ENCODE measurements at regions not wholly inside any gene's neighbourhood (a gene's known extent, or its start where the extent isn't known, plus 50 kb on each side); places are given as distances from the start of the nearest gene placed in this dataset.

DNA sequence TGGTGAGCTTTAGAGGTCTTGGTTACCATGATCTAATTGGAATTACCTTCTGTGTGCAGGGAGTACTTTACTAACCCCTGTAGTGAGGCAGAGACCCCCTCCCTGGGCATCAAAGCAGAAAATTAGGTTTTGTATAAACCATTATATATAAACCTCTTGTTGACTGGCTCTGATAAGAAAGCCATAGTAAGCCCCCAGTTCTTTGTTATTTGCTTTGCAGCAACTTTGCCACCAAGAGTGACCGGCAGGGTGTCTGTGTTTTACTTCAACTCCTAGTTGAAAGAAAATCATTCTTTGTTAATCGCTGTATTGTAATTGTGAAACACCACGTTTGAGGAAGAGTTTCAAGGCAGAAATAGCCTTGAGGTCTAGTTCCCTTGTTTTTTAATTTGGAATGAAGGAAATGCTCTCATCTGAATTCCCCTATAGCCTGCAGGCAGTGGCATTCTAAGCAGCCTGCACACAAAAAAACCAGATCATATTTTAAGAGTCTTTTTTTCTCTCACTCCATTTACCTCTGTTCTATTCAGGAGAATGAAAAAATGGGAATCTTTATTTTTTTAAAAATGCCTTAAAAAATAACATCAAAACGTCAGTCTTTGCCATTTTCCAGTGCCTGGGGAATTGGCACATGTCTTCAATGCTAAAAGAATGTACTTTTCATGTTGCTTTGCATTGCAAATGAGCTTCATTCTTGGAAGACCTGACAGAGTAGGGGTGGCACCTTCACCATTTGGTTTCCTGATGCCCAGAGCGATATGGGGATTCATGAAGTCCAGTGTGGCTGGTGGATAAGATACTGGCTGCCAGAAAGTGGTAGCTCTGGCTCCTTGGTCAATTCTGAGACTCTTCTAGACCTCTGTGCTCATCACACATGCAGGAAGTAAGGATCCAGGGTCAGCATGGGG is 338.1 kb downstream of the SLC4A3 start:
- TF ChIP-seq POLR2AphosphoS5 (IDR thresholded peaks at IDR 0.05; ENCODE audit: low read depth, low read length), result no peak
- no peak for TF ChIP-seq POU2F2 (IDR thresholded peaks at IDR 0.05; ENCODE audit: low read depth, low read length)
- no peak for TF ChIP-seq TAF1 (IDR thresholded peaks at IDR 0.05; ENCODE audit: low read depth, low read length)
- TF ChIP-seq POLR2A (IDR thresholded peaks at IDR 0.05; ENCODE audit: low read depth, low read length), result no peak
- no peak for TF ChIP-seq PAX5 (IDR thresholded peaks at IDR 0.05; ENCODE audit: insufficient read depth, low read length, severe bottlenecking)
